ENCODE measurements at regions not wholly inside any gene's neighbourhood (a gene's known extent, or its start where the extent isn't known, plus 50 kb on each side); places are given as distances from the start of the nearest gene placed in this dataset.

- H3K9me3 ChIP-seq = peaks cover 0 to 4% (median 0%) of the 10 kb centered on the region in 8 donors
- no peak overlapping the region for H3K27ac ChIP-seq
- intact Hi-C loops (cut with DNase I; ENCODE audit: low total_unique reads) = no loop called here
- DNase-seq = no peak
- H3K4me1 ChIP-seq = peaks cover 0 to 16% (median 0%) of the 10 kb centered on the region in 6 donors
- no peak overlapping the region for H3K4me3 ChIP-seq
- whole genome bisulfite sequencing, 5 donors = 68 to 92% (median 86%) methylated on average over 7 of the region's 7 CpGs
- TF ChIP-seq CTCF (IDR thresholded peaks at IDR 0.05 in 8 of 11, conservative IDR thresholded peaks at IDR 0.05 in 3 of 11) (no peak), POLR2A (IDR thresholded peaks at IDR 0.05) (no peak), POLR2AphosphoS5 (IDR thresholded peaks at IDR 0.05) (no peak)
- H3K27me3 ChIP-seq (replicated peaks in 1 of 7) = peaks cover 0 to 5% (median 0%) of the 10 kb centered on the region in 7 donors
- no peaks in the 10 kb centered on the region for H3K36me3 ChIP-seq
Observed at GRCh38 chr1:19014765-19015164, 58.3 kb upstream of the IFFO2 start.

- 81 to 92% (median 85%) methylated on average over 16 of the region's 16 CpGs for WGBS, 5 donors
- intact Hi-C loops (cut with DNase I; ENCODE audit: low total_unique reads) = no loop called here
- no peaks in the 10 kb centered on the region for H3K36me3 ChIP-seq
Observed at GRCh38 chr1:19013826-19014548, 57.5 kb upstream of the IFFO2 start.

GRCh38 chr1:19011845-19012231 lies 55.4 kb upstream of the IFFO2 start:
- H3K4me3 ChIP-seq = no peak overlapping the region
- no peaks in the 10 kb centered on the region for H3K36me3 ChIP-seq
- peaks cover 0 to 13% (median 0%) of the 10 kb centered on the region in 7 donors for H3K27me3 ChIP-seq (replicated peaks in 1 of 7)
- peaks cover 0 to 16% (median 0%) of the 10 kb centered on the region in 6 donors for H3K4me1 ChIP-seq
- 74 to 90% (median 81%) methylated on average over 6 of the region's 6 CpGs for WGBS, 5 donors
- no peak for DNase-seq
- H3K9me3 ChIP-seq = no peaks in the 10 kb centered on the region
- TF ChIP-seq CTCF (IDR thresholded peaks at IDR 0.05 in 8 of 11, conservative IDR thresholded peaks at IDR 0.05 in 3 of 11) (no peak), POLR2AphosphoS5 (IDR thresholded peaks at IDR 0.05) (no peak), POLR2A (IDR thresholded peaks at IDR 0.05) (no peak)
- no peak overlapping the region for H3K27ac ChIP-seq
- intact Hi-C loops (cut with DNase I; ENCODE audit: low total_unique reads) = no loop called here

More at GRCh38 chr1:19013826-19014548, 57.5 kb upstream of the IFFO2 start:
- H3K4me3 ChIP-seq = no peak overlapping the region
- H3K27me3 ChIP-seq (replicated peaks in 1 of 7) = peaks cover 0 to 5% (median 0%) of the 10 kb centered on the region in 7 donors
- H3K4me1 ChIP-seq = peaks cover 0 to 16% (median 0%) of the 10 kb centered on the region in 6 donors
- DNase-seq = no peak
- H3K27ac ChIP-seq = no peak overlapping the region
- no peaks in the 10 kb centered on the region for H3K9me3 ChIP-seq
- TF ChIP-seq POLR2AphosphoS5 (IDR thresholded peaks at IDR 0.05) = no peak

GRCh38 chr1:19010995-19011844 lies 54.7 kb upstream of the IFFO2 start:
- no peaks in the 10 kb centered on the region for H3K36me3 ChIP-seq
- peak overlapping the region in 1 of 8 donors; percentile 21 for H3K27ac ChIP-seq
- intact Hi-C loops (cut with DNase I; ENCODE audit: low total_unique reads) = no loop called here
- no peak overlapping the region for H3K4me3 ChIP-seq
- no peak for DNase-seq
- H3K4me1 ChIP-seq = peaks cover 0 to 16% (median 0%) of the 10 kb centered on the region in 6 donors
- 47 to 55% (median 51%) methylated on average over 22 of the region's 22 CpGs for WGBS, 5 donors
- peaks cover 0 to 13% (median 0%) of the 10 kb centered on the region in 7 donors for H3K27me3 ChIP-seq (replicated peaks in 1 of 7)
- TF ChIP-seq POLR2AphosphoS5 (IDR thresholded peaks at IDR 0.05) (no peak), POLR2A (IDR thresholded peaks at IDR 0.05) (no peak), CTCF (IDR thresholded peaks at IDR 0.05 in 8 of 11, conservative IDR thresholded peaks at IDR 0.05 in 3 of 11) (no peak)
- H3K9me3 ChIP-seq = no peaks in the 10 kb centered on the region

Data from spleen (tissue), 11 donors.